G401 (cell line): ENCODE measurements at regions not wholly inside any gene's neighbourhood (a gene's known extent, or its start where the extent isn't known, plus 50 kb on each side); places are given as distances from the start of the nearest gene placed in this dataset.

ENCODE experiments used
- DNase-seq: peaks from one replicate; pipeline ENCODE4 v3.0.0-alpha.2; 2015; ENCODE audit warnings: low spot score
- in situ Hi-C: cut with HindIII; loops from 2 replicates; pipeline ENCODE4 v1.10.0; 2016; ENCODE audit warnings: low sequenced_read_pairs, mixed read lengths

DNA sequence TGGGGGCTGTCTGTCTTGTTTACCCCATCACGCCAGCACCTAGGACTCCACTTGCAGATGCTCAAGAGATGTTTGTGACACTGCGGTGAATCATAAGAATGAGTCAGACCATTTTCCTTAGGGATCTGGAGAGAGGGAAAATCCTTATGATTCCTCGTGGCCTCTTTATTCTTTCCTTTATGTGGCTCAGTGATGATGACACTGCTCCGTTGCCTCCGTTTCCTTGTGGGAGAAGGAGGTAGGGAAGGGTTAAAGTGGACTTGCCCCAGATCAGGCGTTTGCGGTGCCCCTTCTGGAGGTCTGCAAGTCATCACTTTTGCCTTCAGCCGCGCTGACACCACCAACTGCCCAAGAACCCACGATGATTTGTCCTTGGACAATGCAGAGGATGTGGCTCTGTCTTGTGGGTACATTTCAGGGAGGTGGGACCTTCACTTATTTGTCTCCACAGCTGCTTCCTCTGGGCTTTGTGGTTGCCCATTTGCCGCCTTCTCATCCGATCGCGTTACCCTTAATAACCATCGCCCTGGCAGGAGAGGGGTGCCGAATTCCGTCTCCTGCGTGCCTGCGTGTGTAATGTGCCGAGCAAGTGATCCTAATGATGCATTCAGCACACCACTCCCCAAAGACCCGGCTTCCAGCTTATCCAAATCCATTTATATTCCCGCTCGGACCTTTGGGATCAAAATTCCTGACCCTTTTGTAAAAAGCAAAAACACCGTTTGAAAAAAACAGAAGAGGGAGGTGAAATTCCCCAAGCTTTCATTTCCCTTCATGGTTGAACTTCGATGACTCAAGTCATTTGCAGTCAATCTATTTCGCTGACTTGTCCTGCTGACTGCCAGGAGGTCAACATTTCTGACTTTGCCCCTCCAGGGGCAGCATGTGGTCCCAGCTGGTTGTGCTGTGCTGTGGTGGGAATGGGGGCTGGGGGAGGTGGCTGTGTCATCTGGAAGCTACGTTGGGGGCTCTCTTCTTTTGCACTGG lies 87.2 kb upstream of the IRX3 start:
- in situ Hi-C loops = no loop called here
- DNase-seq = no peak

DNA sequence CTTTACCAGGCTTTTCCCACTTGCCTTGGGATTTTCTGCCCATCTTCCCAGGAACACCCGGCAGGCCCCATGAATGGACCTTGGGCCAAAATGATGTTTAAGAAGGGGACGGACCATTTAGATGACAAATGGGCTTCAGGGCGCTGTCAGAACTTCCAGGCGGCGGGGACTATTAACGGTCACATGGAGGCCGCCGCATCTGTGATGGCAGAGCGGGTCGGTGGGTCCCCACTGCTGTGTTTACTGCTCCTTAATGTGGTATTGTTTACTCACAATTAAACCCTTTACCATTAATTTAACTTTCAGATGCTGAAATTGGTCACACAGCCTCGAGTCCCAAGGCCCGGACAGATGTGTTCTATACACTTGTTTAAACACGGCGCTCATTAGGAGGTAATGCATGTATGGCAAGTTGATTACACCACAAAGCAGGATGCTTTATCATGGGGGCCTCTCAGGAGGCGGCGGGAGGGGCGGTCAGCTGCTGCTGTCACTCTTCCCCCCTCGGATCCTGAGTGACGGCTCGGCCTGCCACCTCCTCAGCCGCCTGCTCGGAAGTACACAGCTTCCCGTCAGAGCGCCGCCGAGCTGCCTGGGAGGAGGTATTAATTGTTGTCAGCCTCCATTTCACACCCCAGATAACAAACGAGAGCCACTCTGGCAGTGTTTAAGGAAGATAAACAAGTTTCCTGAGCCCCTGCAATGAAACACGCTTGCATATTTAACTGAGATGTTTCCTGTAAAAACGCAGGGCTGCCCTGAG lies 83.9 kb upstream of the IRX3 start:
- DNase-seq = no peak
- in situ Hi-C loops = no loop called here

DNA sequence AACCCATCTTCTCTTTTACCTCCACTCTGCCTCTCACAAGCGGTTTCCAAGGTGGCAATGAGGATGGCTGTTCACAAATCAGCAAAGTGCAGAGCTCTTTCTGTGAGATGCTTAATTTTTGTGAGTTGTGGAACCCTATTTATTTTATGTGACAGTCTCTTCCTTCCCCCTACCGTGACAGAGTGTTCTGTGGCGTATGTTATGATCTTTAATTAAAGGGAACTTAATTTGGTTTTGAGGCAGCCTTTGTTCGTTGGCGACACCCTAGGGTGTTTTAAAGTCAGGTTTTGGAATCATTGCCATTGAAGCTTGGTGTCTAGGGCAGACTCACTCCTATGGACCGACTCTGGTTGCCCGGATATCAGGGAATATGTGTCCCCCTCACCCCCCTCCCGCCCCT lies 83.3 kb upstream of the IRX3 start:
- in situ Hi-C loops = no loop called here
- no peak for DNase-seq

DNA sequence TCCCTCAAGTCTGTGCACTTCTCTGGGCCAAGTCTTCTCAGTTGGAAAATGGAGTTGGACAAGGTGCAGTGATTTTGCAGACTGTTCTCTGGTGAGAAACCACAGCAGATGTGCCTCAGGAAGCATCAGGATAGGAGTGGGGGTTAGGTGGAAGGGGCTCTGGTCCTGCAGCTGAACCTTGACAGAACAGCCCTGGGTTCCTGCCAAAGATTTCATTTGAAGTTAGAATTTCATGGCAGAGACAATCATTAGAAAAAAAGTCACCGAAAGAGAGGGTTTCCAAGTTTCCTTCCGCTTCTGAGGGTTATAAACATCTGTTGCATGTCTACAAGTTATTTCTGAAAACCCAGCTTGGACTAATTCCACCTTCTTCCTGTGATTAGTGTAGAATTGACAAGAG lies 80.4 kb upstream of the IRX3 start:
- in situ Hi-C loops = no loop called here
- no peak for DNase-seq

DNA sequence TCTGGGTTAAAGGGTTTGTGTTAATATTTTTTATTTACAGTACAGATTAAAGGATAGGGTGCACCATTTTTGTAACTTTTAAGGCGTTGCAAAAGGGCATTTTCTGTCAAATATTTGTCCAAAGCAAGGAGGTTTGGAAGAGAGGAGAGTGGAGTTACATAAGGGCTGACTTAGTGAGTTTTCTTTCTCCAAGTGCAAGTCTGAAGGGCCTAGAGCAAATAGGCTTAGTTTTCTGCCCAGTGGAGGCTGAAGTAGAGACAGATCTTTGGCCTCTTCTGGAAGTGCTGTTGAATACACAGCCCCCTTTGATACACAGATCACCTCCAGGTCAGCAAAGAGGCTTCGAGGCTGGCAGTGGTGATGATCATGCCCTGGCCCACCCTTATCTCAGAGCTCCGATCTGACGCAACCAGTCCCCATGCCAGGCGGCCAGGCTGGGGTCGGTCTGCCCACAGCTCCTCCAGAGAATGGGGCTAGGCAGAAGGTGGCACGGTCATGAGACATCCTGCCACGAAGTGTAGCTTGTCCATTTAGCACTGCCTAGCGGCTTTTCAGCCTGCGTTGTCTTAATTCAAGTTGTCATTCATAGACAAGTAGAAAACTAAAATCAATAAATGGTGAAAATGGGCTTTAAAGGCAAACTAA lies 79.5 kb upstream of the IRX3 start:
- in situ Hi-C loops = no loop called here
- no peak for DNase-seq

DNA sequence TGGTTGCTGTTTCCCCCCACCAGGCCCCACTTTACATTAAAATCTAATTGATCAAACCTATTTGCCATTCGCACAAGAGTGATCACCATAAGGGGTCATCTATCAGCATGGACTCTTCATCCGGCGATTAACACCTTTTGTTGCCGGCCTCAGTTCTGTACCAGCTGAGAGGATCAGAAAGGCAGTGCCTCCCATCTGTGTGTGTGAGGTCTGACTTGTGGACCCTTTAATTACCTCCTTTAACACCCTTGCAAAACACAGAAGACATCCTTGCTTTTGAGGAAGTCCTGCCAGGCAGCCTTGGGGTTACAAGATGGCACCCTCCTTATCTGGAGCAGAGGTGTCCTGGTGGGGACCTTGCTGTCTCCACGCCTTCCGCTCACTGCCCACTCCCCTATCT lies 77.2 kb upstream of the IRX3 start:
- in situ Hi-C loops = no loop called here
- DNase-seq = no peak

DNA sequence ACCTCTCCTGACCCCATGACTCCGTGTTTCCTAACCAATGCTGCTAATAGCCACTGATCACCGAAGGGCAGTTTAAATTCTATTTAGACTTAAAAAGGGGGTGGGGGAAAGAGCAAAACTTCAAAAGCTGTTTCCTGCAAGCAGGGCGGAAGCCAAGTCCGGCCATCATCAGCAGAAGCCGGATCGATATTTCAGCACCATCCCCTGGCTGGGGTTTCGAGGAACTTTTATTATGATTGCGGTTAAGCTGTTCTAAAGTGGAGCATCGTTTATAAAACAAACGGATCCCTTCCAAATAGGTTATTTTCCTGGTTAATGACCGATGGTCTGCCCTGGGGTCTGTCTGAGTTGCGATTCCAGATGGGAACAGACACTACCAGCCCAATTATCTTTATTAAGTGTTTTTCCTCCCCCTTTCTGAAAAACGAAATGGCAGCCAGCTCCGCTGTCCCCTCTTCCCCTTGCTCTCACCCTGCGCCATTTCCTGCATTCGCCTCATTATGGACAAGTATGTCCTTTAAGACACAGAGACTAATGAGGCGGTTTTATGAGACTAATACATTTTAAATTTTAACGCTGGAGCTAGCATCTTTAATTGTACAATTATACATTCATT lies 76.1 kb upstream of the IRX3 start:
- in situ Hi-C loops = no loop called here
- no peak for DNase-seq

DNA sequence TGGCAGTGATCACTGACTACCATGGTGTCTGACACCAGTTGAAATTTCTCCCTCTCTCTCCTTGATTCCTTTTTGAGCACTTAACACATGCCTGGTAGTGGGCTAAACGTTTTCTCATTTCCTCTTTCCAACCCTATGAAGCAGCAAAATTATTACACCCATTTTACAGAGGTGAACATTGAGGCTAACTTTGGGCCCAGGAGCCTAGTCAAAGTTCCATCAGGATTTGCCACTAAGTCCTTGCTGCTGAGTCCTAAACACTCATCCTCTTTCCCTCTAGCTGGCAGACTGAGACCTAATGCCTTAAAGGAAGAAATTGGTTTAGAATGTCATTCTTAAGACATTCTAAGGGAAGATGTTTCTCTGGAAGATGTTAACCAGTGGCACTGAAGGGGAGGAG lies 74.7 kb upstream of the IRX3 start:
- in situ Hi-C loops = no loop called here
- no peak for DNase-seq

DNA sequence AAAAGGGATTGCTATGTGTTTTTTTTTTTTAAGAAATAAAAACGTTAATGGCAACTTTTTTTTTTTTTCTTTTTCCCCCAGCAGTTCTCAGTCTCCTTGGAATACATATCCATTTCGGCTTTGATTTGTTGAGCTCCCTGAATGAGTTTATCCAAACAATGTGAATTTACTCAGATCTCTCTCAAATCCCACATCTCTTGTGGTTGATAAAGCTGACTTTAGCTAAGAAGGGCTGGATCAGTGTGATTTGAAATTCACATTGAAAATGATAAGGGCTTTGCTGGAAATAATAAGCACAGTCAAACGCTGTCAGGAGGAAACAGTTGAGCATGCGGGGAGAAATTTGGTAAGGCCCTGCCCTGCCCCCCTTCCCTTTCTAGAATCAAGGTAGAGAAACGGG lies 74.1 kb upstream of the IRX3 start:
- in situ Hi-C loops = no loop called here
- no peak for DNase-seq

DNA sequence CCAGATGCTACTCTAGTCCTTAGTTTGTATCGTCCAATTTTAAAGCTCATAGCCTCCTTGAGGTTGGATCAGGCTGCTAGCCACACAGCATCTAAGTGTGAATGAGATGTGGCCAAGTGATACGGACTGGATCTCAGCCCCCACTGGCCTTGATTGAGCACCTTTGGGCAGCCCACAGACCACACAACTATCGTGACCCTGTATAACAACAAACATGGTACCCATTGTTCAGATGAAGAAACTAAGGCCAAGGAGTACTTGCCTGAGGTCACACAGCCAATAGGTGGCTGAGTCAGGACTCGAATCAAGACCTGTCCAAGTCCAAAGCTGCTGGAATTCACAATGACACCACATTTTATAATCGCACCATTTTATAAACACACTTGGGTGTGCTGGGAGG lies 73.0 kb upstream of the IRX3 start:
- in situ Hi-C loops = no loop called here
- no peak for DNase-seq

DNA sequence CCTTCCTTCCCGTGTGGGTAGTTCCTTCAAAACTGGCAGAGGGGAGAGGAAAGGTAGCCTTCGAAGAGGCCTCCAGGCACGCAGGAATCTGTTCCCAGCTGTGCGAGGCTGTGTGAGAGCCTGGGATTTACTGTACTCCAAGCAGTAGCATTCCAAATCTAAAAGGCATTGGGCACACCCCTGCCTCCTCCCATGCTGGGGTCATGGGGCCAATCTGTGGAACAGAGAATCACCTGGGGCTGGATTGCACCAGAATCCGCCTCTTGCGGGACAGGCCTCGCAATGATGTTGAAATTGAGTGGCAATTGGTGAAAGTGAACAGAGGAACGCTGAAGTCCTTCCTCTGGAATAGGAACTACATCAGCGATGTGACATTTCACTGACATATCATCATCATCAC lies 72.5 kb upstream of the IRX3 start:
- in situ Hi-C loops = no loop called here
- no peak for DNase-seq

DNA sequence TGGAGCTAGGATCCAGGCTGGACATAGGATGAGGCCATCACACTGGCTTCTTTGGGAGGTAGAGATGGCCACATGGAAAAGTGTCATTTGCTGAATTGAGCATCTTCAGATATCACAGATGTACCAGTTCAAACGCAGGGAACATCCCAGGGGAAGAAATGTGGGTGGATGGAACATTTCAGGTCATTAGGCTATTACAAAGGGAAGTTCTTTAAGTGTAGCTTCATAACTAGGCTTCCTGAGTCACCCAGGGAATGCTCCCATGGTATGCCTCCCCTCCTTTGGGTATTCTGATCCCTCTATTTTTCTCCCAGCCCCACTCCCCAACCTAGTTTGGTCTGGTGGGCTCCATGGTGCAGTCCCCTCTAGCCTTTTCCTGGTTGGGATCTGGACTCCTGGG lies 69.8 kb upstream of the IRX3 start:
- DNase-seq = no peak
- in situ Hi-C loops = no loop called here

DNA sequence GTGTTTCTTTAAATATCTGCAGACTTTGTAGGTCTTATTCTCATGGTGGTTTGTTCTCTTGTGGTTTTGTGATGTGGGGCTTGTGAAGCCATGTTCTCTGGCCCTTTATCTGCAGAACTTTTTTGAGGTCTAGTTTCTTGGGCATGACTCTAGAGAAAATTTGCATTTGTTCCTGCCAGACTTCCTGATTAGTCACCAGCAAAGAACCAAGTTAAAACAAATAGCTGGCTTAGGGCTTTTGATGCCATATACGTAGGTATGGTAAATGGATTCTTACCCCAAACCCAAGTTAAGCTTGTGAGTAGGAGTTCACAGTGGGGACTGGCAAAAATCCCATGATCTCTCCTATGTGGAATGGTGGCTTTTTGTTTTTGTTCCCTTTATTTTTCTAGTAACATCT lies 68.7 kb upstream of the IRX3 start:
- DNase-seq = no peak
- in situ Hi-C loops = no loop called here

DNA sequence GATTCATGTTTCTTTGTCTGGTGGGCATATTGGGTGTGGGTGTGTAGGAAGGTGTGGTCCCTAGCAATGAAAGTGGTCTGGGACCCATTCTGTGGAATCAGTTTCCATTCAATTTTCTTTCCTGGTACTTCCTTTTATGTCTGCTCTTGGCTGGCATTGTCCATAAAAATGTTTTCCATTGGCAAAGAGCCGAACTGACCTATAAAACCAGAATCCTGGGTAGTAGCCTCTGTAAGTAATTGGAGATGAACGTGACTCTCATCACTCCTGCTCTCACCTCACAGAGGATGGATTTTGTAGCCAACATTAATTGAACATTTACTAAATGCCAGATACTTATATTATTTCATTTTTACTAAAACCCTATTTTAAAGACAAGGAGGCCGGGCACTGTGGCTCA lies 66.5 kb upstream of the IRX3 start:
- DNase-seq = no peak
- in situ Hi-C loops = no loop called here

DNA sequence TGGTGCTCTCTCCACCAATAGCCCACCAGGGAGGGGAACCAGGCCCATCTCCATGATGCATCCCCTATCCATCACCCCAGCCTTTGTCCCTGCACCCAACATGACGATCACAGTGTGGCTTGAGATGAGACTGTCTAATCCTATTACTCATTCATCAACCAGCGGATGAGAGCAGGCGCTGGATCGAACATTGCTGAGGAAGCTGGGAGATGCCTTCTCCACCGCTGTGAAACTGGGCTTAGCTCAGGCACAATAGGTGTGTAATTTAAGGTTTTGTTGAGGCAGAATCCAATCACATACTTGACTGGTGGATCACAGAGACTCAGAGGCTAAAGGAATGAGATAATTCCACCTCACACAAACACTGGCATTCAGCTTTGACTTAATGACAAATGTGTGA lies 64.6 kb upstream of the IRX3 start:
- in situ Hi-C loops = no loop called here

DNA sequence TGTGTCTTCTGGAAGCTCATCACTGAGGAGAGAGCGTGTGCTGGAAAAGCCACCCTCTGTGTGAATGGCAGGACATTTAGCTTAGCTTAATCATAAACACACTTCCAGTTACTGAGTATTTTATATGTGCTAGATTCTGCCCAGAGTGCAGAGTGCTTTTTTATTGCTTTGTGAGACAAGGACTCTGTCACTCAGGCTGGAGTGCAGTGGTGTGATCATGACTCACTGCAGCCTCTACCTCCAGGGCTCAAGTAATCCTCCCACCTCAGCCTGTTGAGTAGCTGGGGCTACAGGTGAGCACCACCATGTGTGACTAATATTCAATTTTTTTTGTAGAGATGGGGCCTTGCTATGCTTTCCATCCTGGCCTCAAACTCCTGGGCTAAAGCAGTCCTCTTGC lies 61.4 kb upstream of the IRX3 start:
- in situ Hi-C loops = no loop called here
- DNase-seq = no peak

More for the DNA sequence above, 64.6 kb upstream of the IRX3 start:
- DNase-seq = no peak

DNA sequence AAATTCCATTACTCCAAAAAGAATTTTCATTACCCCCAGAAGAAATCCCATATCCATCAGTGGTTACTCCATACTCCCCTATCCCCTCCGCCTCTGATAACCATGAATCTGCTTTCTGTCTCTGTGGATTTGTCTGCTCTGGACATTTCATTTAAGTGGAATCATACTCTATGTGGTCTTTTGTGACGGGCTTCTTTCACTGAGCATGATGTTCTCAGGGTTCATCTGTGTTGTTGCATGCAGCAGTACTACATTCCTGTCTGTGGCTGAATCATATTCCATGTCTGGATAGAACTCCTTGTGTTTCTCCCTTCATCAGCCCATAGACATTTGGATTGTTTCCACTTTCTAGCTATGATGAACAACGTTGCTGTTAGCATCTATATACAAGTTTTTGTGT lies 59.5 kb upstream of the IRX3 start:
- no peak for DNase-seq
- in situ Hi-C loops = no loop called here

DNA sequence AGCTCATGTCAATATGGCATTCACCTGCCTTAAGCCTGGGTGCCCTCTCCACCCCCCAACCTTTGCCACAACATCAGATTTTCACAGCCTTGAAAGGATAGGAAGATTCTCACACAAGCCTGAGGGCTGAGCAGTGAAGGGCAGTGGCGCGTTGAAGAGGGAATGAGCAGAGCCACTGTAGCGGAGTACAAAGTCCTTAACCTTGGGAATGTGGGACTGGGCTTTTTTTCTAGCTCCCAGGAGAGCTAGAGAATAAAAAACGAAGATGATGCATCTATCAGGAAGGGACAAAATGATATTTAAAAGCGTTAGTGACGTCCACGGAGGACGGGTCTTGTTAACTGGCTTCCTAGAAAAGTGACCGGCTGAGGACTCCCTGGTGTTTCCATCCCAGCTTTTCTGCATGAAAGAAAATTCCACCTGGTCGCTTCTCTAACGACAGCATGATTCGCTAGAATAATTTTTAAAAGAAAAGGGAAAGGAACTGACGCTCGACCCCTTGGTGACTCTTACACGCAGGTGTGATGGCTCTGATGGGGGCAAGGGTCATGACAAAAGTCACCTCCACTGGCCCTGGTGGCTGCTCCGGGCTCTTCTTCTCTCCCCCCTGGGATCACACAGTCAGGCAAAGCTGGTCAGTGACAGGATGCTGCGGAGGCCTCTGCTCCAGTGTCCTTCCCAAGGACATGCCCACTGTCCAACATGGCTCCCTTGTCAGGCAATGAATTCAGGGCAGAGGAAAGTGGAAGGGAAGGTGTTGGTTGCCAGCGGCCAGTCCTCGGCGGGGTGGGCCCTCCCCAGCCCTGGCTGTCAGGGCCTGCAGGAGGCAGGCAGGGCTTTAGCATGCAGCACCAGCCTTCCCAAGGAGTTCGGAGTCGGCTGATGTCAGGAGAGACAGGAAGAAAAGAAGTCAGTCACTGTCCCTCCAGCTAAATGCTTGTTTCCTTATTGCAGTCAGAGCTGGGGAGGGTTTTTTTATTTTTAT lies 58.4 kb upstream of the IRX3 start:
- in situ Hi-C loops = no loop called here
- no peak for DNase-seq

DNA sequence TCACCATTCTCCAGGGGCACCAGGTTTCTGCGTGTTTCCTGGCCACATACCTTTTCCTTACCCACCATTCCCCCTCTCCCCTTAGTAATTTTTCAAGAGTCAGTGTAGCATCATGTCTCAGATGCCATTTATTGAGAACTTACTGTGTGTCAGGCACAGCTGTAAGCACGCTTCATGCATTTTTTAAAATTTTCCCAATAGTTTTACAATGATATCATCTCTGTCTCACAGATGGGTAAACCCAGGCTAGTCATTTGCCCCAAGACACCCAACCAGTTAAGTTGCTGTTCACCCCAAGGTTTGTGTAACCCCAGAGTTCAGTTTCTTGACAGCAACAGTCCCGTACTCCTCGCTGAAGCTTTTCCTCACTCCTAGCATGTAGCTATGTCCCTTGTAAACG lies 56.4 kb upstream of the IRX3 start:
- no peak for DNase-seq
- in situ Hi-C loops = no loop called here
